GM23248 (cell line): ENCODE measurements at regions not wholly inside any gene's neighbourhood (a gene's known extent, or its start where the extent isn't known, plus 50 kb on each side); places are given as distances from the start of the nearest gene placed in this dataset.

Experiments used
- DNase-seq: peaks from one replicate; pipeline ENCODE4 v3.0.0-alpha.2; 2015
- H2AFZ ChIP-seq: fragments of 200-600 bp; sonication (generic); 2 replicates; pipeline ENCODE4 v1.6.1; 2016; ENCODE audit warnings: antibody characterized with exemption
- H3F3A ChIP-seq: fragments of 200-600 bp; sonication (generic); 2 replicates; pipeline ENCODE4 v1.6.1; 2016; ENCODE audit warnings: mild to moderate bottlenecking, antibody characterized with exemption, mixed run types; ENCODE audit not compliant: insufficient read depth
- H3K27ac ChIP-seq: fragments of 200-600 bp; sonication (generic); 2 replicates; pipeline ENCODE4 v1.5.1; 2016; ENCODE audit warnings: mild to moderate bottlenecking
- H3K27me3 ChIP-seq: fragments of 200-600 bp; sonication (generic); replicated peaks from 2 replicates; pipeline ENCODE4 v1.6.1; 2016; ENCODE audit warnings: mild to moderate bottlenecking; ENCODE audit not compliant: insufficient read depth
- H3K36me3 ChIP-seq: fragments of 200-600 bp; sonication (generic); 2 replicates; pipeline ENCODE4 v1.6.1; 2016; ENCODE audit warnings: low read depth, mild to moderate bottlenecking
- H3K4me1 ChIP-seq: fragments of 200-600 bp; sonication (generic); 2 replicates; pipeline ENCODE4 v1.6.1; 2016; ENCODE audit warnings: mild to moderate bottlenecking; ENCODE audit not compliant: insufficient read depth
- H3K4me2 ChIP-seq: fragments of 200-600 bp; sonication (generic); one replicate; pipeline ENCODE4 v1.6.1; 2016; ENCODE audit warnings: mild to moderate bottlenecking; ENCODE audit not compliant: unreplicated experiment
- H3K4me3 ChIP-seq: fragments of 200-600 bp; sonication (generic); 2 replicates; pipeline ENCODE4 v1.5.1; 2016; ENCODE audit warnings: mild to moderate bottlenecking
- H3K79me2 ChIP-seq: fragments of 200-600 bp; sonication (generic); 2 replicates; pipeline ENCODE4 v1.6.1; 2016; ENCODE audit warnings: mild to moderate bottlenecking; ENCODE audit not compliant: insufficient read depth
- H3K9ac ChIP-seq: fragments of 200-600 bp; sonication (generic); 2 replicates; pipeline ENCODE4 v1.6.1; 2016; ENCODE audit warnings: mild to moderate bottlenecking
- H3K9me2 ChIP-seq: fragments of 200-600 bp; sonication (generic); 2 replicates; pipeline ENCODE4 v1.6.1; 2016; ENCODE audit warnings: mixed run types, mild to moderate bottlenecking, moderate library complexity; ENCODE audit not compliant: insufficient read depth
- H3K9me3 ChIP-seq: fragments of 200-600 bp; sonication (generic); one replicate; pipeline ENCODE4 v1.6.1; 2017; ENCODE audit warnings: low read depth
- H4K20me1 ChIP-seq: fragments of 200-600 bp; sonication (generic); 2 replicates; pipeline ENCODE4 v1.6.0; 2016; ENCODE audit not compliant: insufficient read depth
- EZH2 ChIP-seq: fragments of 200-600 bp; sonication (generic); IDR thresholded peaks from 2 replicates; pipeline ENCODE4 v1.6.1; 2018; ENCODE audit warnings: antibody characterized with exemption, mild to moderate bottlenecking; ENCODE audit not compliant: insufficient read depth, poor library complexity, severe bottlenecking
- EZH2phosphoT487 ChIP-seq: fragments of 200-600 bp; sonication (generic); IDR thresholded peaks from 2 replicates; pipeline ENCODE4 v1.6.1; 2018; ENCODE audit warnings: antibody characterized with exemption, moderate library complexity, mild to moderate bottlenecking, low read depth; ENCODE audit not compliant: insufficient read depth
- WGBS, 2 experiments: methylation state at CpG; one replicate each; pipeline ENCODE4 v1.1.6; 2015 to 2017; ENCODE audit warnings: low lambda C conversion rate in 2 of 2, low coverage in 1 of 2; ENCODE audit errors: missing lambda C conversion rate in 2 of 2; 5-methylcytosine and 5-hydroxymethylcytosine counted together
- in situ Hi-C: fragments of 300-500 bp; cut with MboI; formaldehyde crosslinking; loops from 2 replicates; pipeline ENCODE4 v1.15.0; 2020

DNA sequence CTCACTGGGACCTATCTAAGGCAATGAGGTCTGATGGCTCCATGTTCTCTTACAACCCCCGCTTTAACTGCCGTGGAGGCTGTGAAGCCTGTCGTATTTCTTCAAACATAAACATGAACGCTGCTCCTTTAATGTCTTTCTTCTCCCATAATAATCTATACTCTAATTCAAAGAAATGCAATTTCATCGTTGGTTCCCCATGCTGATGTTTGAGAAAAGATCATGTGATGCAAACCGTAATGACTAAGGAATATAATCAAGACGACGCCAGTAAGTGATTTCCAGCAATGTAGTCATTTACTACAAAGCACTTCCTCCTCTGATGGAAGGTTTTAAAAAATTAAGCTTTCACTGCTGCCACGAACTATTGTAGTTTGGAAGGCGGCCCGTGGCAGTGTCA, 102.6 kb upstream of the NEBL start:
- in situ Hi-C loops = no loop called here
- Histone ChIP-seq H3K79me2 (no peaks in the 10 kb centered on the region), H3K36me3 (no peaks in the 10 kb centered on the region), H3K9me2 (no peaks in the 10 kb centered on the region), H3K4me2 (no peak overlapping the region), H3K4me3 (no peak overlapping the region), H3K9ac (no peak overlapping the region), H3K27me3 (no peaks in the 10 kb centered on the region), H3K9me3 (no peaks in the 10 kb centered on the region), H4K20me1 (no peaks in the 10 kb centered on the region), H3K4me1 (no peaks in the 10 kb centered on the region), H3F3A (no peaks in the 10 kb centered on the region), H2AFZ (no peak overlapping the region), H3K27ac (no peak overlapping the region)
- TF ChIP-seq EZH2 (no peak), EZH2phosphoT487 (no peak)
- DNase-seq = no peak
- 77 to 79% methylated on average over 11 of the region's 11 CpGs for WGBS, 2 experiments

DNA sequence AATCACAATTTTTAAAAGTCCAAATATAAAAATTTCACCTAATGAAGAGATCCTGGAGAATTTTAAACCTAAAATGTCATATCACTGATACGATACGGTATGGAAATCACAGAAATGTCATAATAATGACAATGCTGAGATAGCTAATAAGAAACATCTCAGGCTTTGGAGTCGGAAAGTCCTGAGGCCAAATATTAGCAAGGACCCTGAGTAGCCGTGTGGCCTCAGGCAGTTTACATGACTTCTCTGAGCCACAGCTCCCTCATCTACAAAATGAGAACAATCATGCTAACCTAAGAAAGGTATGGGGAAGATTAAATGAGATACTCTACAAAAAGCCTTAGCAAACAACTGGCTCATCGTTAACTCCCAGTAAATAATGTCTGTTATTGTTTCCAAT, 100.9 kb upstream of the NEBL start:
- Histone ChIP-seq H3K27ac (no peak overlapping the region), H2AFZ (no peak overlapping the region), H3K4me1 (no peaks in the 10 kb centered on the region), H3K9me2 (0 out of 2 replicates have a peak, but pooled peaks cover 6% of the 10 kb centered on the region), H3K4me2 (no peak overlapping the region), H4K20me1 (no peaks in the 10 kb centered on the region), H3F3A (no peaks in the 10 kb centered on the region), H3K4me3 (no peak overlapping the region), H3K9me3 (no peaks in the 10 kb centered on the region), H3K79me2 (no peaks in the 10 kb centered on the region), H3K27me3 (no peaks in the 10 kb centered on the region), H3K36me3 (no peaks in the 10 kb centered on the region), H3K9ac (no peak overlapping the region)
- 76 to 84% methylated on average over 5 of the region's 5 CpGs for WGBS, 2 experiments
- TF ChIP-seq EZH2phosphoT487 (no peak), EZH2 (no peak)
- in situ Hi-C loops = no loop called here
- DNase-seq = no peak

GRCh38 chr10:20995123-20995987, 98.2 kb upstream of the NEBL start:
- DNase-seq = no peak
- Histone ChIP-seq H3K27ac (no peak overlapping the region), H3K9me2 (0 out of 2 replicates have a peak, but pooled peaks cover 6% of the 10 kb centered on the region)

DNA sequence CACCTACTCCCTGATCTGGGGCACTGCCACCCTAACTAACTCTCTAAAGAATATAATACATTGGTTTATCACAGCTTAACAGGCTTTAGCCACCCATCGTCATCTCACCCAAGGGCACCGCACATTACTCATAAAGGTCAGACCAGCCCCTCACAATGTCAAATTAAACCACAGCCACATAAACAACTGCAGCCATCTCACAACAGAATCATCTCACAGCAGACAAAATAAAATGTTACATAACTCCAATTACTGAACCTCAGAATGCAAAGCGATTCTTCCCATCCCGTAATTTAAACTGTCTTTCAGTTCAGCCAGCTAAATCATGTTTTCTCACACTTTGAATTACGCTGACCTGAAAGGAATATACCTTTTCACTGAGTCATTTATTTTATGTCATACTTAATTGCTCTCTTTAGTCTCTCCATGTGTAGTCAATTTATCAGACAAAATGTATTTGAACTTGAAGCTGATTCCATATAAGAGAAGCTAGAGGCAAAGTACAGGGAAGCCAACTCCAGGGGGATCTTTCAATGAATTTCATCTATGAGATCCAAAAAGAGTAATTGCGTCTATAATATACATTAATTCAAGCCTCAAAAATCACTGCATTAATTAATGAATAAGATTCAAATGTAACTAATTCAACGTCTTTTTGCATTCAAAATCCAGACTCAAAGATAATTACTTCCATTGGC, 96.9 kb upstream of the NEBL start:
- Histone ChIP-seq H2AFZ (no peak overlapping the region), H4K20me1 (no peaks in the 10 kb centered on the region), H3K9ac (no peak overlapping the region), H3K4me3 (no peak overlapping the region), H3K27ac (no peak overlapping the region), H3K4me2 (no peak overlapping the region), H3K4me1 (peaks cover 5% of the 10 kb centered on the region), H3K79me2 (no peaks in the 10 kb centered on the region), H3K27me3 (no peaks in the 10 kb centered on the region), H3K9me3 (no peaks in the 10 kb centered on the region), H3K9me2 (0 out of 2 replicates have a peak, but pooled peaks cover 6% of the 10 kb centered on the region), H3F3A (peaks cover 12% of the 10 kb centered on the region), H3K36me3 (no peaks in the 10 kb centered on the region)
- DNase-seq = peak; percentile 9
- TF ChIP-seq EZH2phosphoT487 (no peak), EZH2 (no peak)
- in situ Hi-C loops = no loop called here
- 60 to 64% methylated on average over 7 of the region's 7 CpGs for WGBS, 2 experiments

More at GRCh38 chr10:20995123-20995987, 98.2 kb upstream of the NEBL start:
- TF ChIP-seq EZH2phosphoT487 (no peak), EZH2 (no peak)
- Histone ChIP-seq H3K4me3 (no peak overlapping the region), H2AFZ (no peak overlapping the region), H3K9me3 (no peaks in the 10 kb centered on the region), H3K79me2 (no peaks in the 10 kb centered on the region), H3K4me1 (peaks cover 2% of the 10 kb centered on the region), H3K27me3 (no peaks in the 10 kb centered on the region), H3K9ac (no peak overlapping the region), H3K36me3 (no peaks in the 10 kb centered on the region), H3F3A (peaks cover 10% of the 10 kb centered on the region), H4K20me1 (no peaks in the 10 kb centered on the region), H3K4me2 (no peak overlapping the region)
- 73 to 74% methylated on average over 14 of the region's 14 CpGs for WGBS, 2 experiments
- in situ Hi-C loops = no loop called here
